Transverse colon (tissue), 3 donors: ENCODE measurements at regions not wholly inside any gene's neighbourhood (a gene's known extent, or its start where the extent isn't known, plus 50 kb on each side); places are given as distances from the start of the nearest gene placed in this dataset.

Experiments
- POLR2A ChIP-seq: fragments of 450-650 bp; IDR thresholded peaks from one replicate; pipeline ENCODE4 v1.6.1; 2016; ENCODE audit warnings: antibody characterized with exemption, mild to moderate bottlenecking, moderate library complexity
- TF ChIP-seq, protein P1 (sequence below), 5 experiments: fragments of 200-600 bp in 3 of 5; fragments of 450-650 bp in 2 of 5; sonication (generic) in 3 of 5; IDR thresholded peaks; 1 replicate in 2 of 5; 2 replicates in 3 of 5; pipeline ENCODE4 v1.5.1; 2016 to 2017; ENCODE audit warnings: antibody characterized with exemption in 5 of 5, inconsistent platforms in 3 of 5, mild to moderate bottlenecking in 2 of 5, moderate library complexity in 1 of 5

DNA sequence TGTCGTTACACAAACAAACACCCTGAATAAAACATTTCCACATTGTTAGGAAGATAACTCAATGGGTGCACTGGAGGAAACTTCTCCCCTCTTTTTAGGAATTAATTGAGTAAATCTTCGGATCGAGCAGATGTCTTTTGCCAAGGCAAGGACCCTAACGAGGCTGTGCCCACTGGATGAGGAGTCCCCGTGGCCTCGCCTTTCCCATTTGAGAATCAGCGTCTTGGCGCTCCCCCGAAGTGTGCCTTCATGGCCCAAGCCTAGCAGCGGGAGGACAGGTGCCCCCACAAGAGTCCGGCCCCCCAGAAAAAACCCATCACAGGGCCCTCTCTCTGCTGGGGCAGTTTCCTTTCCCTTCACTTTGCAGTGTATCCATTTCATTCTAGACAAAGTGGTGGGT, 246.6 kb downstream of the BCL11B start:
- TF ChIP-seq POLR2A: no peak
- TF ChIP-seq, protein P1, sequence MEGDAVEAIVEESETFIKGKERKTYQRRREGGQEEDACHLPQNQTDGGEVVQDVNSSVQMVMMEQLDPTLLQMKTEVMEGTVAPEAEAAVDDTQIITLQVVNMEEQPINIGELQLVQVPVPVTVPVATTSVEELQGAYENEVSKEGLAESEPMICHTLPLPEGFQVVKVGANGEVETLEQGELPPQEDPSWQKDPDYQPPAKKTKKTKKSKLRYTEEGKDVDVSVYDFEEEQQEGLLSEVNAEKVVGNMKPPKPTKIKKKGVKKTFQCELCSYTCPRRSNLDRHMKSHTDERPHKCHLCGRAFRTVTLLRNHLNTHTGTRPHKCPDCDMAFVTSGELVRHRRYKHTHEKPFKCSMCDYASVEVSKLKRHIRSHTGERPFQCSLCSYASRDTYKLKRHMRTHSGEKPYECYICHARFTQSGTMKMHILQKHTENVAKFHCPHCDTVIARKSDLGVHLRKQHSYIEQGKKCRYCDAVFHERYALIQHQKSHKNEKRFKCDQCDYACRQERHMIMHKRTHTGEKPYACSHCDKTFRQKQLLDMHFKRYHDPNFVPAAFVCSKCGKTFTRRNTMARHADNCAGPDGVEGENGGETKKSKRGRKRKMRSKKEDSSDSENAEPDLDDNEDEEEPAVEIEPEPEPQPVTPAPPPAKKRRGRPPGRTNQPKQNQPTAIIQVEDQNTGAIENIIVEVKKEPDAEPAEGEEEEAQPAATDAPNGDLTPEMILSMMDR (IDR thresholded peaks at IDR 0.05): no peak
